ENCODE measurements at regions not wholly inside any gene's neighbourhood (a gene's known extent, or its start where the extent isn't known, plus 50 kb on each side); places are given as distances from the start of the nearest gene placed in this dataset.

- no peaks in the 10 kb centered on the region for H3K4me1 Mint-ChIP-seq (ENCODE audit: low read depth, unreplicated experiment)
- peaks cover 2% of the 10 kb centered on the region for H3K9me3 Mint-ChIP-seq (ENCODE audit: unreplicated experiment)
- TF ChIP-seq CTCF (IDR thresholded peaks at IDR 0.05; ENCODE audit: partially characterized antibody, unreplicated experiment): no peak
Measured at GRCh38 chr21:32889596-32889995, 118.0 kb upstream of the PAXBP1 start.

GRCh38 chr21:32894321-32894720 lies 122.8 kb upstream of the PAXBP1 start:
- peaks cover 2% of the 10 kb centered on the region for H3K27me3 Mint-ChIP-seq (ENCODE audit: unreplicated experiment)
- TF ChIP-seq CTCF (IDR thresholded peaks at IDR 0.05; ENCODE audit: partially characterized antibody, unreplicated experiment): no peak
- H3K9me3 Mint-ChIP-seq (ENCODE audit: unreplicated experiment): no peaks in the 10 kb centered on the region
- no peak overlapping the region for H3K4me3 Mint-ChIP-seq (ENCODE audit: unreplicated experiment)
- no peak for DNase-seq
- H3K36me3 Mint-ChIP-seq (ENCODE audit: unreplicated experiment): no peaks in the 10 kb centered on the region
- H3K27ac Mint-ChIP-seq (ENCODE audit: unreplicated experiment): no peak overlapping the region
- no peaks in the 10 kb centered on the region for H3K4me1 Mint-ChIP-seq (ENCODE audit: low read depth, unreplicated experiment)

More at GRCh38 chr21:32889596-32889995, 118.0 kb upstream of the PAXBP1 start:
- H3K27ac Mint-ChIP-seq (ENCODE audit: unreplicated experiment): no peak overlapping the region
- no peaks in the 10 kb centered on the region for H3K36me3 Mint-ChIP-seq (ENCODE audit: unreplicated experiment)
- H3K27me3 Mint-ChIP-seq (ENCODE audit: unreplicated experiment): peaks cover 5% of the 10 kb centered on the region
- no peak for DNase-seq
- no peak overlapping the region for H3K4me3 Mint-ChIP-seq (ENCODE audit: unreplicated experiment)

GRCh38 chr21:32900814-32901213 lies 124.9 kb upstream of the OLIG2 start:
- Mint-ChIP-seq H3K4me1 (ENCODE audit: low read depth, unreplicated experiment) (no peaks in the 10 kb centered on the region), H3K27ac (ENCODE audit: unreplicated experiment) (no peak overlapping the region), H3K4me3 (ENCODE audit: unreplicated experiment) (no peak overlapping the region), H3K36me3 (ENCODE audit: unreplicated experiment) (no peaks in the 10 kb centered on the region), H3K27me3 (ENCODE audit: unreplicated experiment) (no peaks in the 10 kb centered on the region), H3K9me3 (ENCODE audit: unreplicated experiment) (no peaks in the 10 kb centered on the region)
- no peak for DNase-seq
- TF ChIP-seq CTCF (IDR thresholded peaks at IDR 0.05; ENCODE audit: partially characterized antibody, unreplicated experiment): no peak

GRCh38 chr21:32907521-32907920 lies 118.2 kb upstream of the OLIG2 start:
- Mint-ChIP-seq H3K27me3 (ENCODE audit: unreplicated experiment) (peaks cover 3% of the 10 kb centered on the region), H3K9me3 (ENCODE audit: unreplicated experiment) (no peaks in the 10 kb centered on the region), H3K36me3 (ENCODE audit: unreplicated experiment) (no peaks in the 10 kb centered on the region), H3K4me1 (ENCODE audit: low read depth, unreplicated experiment) (no peaks in the 10 kb centered on the region), H3K27ac (ENCODE audit: unreplicated experiment) (no peak overlapping the region), H3K4me3 (ENCODE audit: unreplicated experiment) (no peak overlapping the region)
- TF ChIP-seq CTCF (IDR thresholded peaks at IDR 0.05; ENCODE audit: partially characterized antibody, unreplicated experiment): no peak
- no peak for DNase-seq

- Mint-ChIP-seq H3K27me3 (ENCODE audit: unreplicated experiment) (peaks cover 3% of the 10 kb centered on the region), H3K36me3 (ENCODE audit: unreplicated experiment) (no peaks in the 10 kb centered on the region), H3K4me3 (ENCODE audit: unreplicated experiment) (no peak overlapping the region), H3K9me3 (ENCODE audit: unreplicated experiment) (no peaks in the 10 kb centered on the region), H3K27ac (ENCODE audit: unreplicated experiment) (no peak overlapping the region), H3K4me1 (ENCODE audit: low read depth, unreplicated experiment) (no peaks in the 10 kb centered on the region)
- DNase-seq: no peak
- TF ChIP-seq CTCF (IDR thresholded peaks at IDR 0.05; ENCODE audit: partially characterized antibody, unreplicated experiment): no peak
Measured at GRCh38 chr21:32908534-32908933, 117.2 kb upstream of the OLIG2 start.
